ENCODE measurements at regions not wholly inside any gene's neighbourhood (a gene's known extent, or its start where the extent isn't known, plus 50 kb on each side); places are given as distances from the start of the nearest gene placed in this dataset.

- Histone ChIP-seq H4K20me1 (ENCODE audit: insufficient read depth, low read length) (no peaks in the 10 kb centered on the region), H2AFZ (replicated peaks; ENCODE audit: low read length, poor library complexity) (no peak overlapping the region), H2AK5ac (ENCODE audit: low read depth, low read length) (no peak overlapping the region), H3K9me3 (ENCODE audit: control insufficient read depth, insufficient read depth, low read length) (peaks cover 7% of the 10 kb centered on the region; the same call in 1 of the 2 replicates), H4K91ac (ENCODE audit: insufficient read depth, low read depth, low read length) (no peak overlapping the region), H3K14ac (replicated peaks; ENCODE audit: low read depth, low read length) (no peak overlapping the region), H2BK120ac (ENCODE audit: low read depth, low read length) (no peak overlapping the region), H3K27me3 (ENCODE audit: control insufficient read depth, insufficient read depth, low read length) (no peaks in the 10 kb centered on the region), H3K4me1 (ENCODE audit: control insufficient read depth, insufficient read depth, low read length) (no peaks in the 10 kb centered on the region), H3K4ac (ENCODE audit: low read depth, low read length) (no peak overlapping the region), H4K8ac (ENCODE audit: low read depth in 2 of 2, low read length in 2 of 2) (no peak overlapping the region), H4K5ac (ENCODE audit: low read depth, low read length) (no peak overlapping the region), H3K9me1 (ENCODE audit: insufficient read depth, low read length) (no peaks in the 10 kb centered on the region), H3K36me3 (ENCODE audit: control insufficient read depth, insufficient read depth, low read length) (no peaks in the 10 kb centered on the region), H3K4me2 (ENCODE audit: low read depth, low read length) (no peak overlapping the region), H2BK5ac (ENCODE audit: low read depth, low read length, poor library complexity, severe bottlenecking) (no peak overlapping the region), H3K56ac (ENCODE audit: extremely low read depth, insufficient read depth, low read length) (no peak overlapping the region), H3K4me3 (ENCODE audit: insufficient read depth, low read depth, low read length) (no peak overlapping the region), H3K23ac (ENCODE audit: low read depth, low read length) (no peak overlapping the region), H2BK20ac (ENCODE audit: low read depth, low read length) (no peak overlapping the region), H3K79me1 (ENCODE audit: low read depth in 1 of 2, low read length in 2 of 2) (no peaks in the 10 kb centered on the region), H3K9ac (ENCODE audit: low read depth, low read length) (no peak overlapping the region), H2BK15ac (ENCODE audit: low read depth, low read length) (no peak overlapping the region), H3K18ac (ENCODE audit: low read depth, low read length) (no peak overlapping the region), H2AK9ac (replicated peaks; ENCODE audit: low read depth, low read length, poor library complexity) (no peak overlapping the region), H3K27ac (ENCODE audit: insufficient read depth, low read length) (no peak overlapping the region)
- no TSS peak for BruUV-seq (replicated peaks)
- ATAC-seq (ENCODE audit: low read depth) (no peak), DNase-seq (no peak)
- in situ Hi-C loops (cut with MboI; ENCODE audit: low sequenced_read_pairs) (no loop called here), dilution Hi-C loops (cut with HindIII; ENCODE audit: low sequenced_read_pairs, unreplicated experiment) (no loop called here), intact Hi-C loops (cut with micrococcal nuclease) (no loop called here)
- ChIA-PET CTCF (interaction anchor here (0.7 kb wide), 1 partner anchor 21 kb away, joined by 3 read pairs; no protein-coding TSS in a partner anchor), POLR2A (ENCODE audit: unreplicated experiment) (no interaction called here)
- TF ChIP-seq CEBPB (IDR thresholded peaks at IDR 0.05; ENCODE audit: low read depth, low read length): no peak
- TF ChIP-seq MAFK (IDR thresholded peaks at IDR 0.05; ENCODE audit: low read depth, low read length): no peak
- TF ChIP-seq MXI1 (IDR thresholded peaks at IDR 0.05; ENCODE audit: borderline replicate concordance, low read depth, low read length): no peak
- TF ChIP-seq RFX5 (IDR thresholded peaks at IDR 0.05; ENCODE audit: low read depth, low read length): no peak
- TF ChIP-seq RAD21 (IDR thresholded peaks at IDR 0.05; ENCODE audit: low read length): no peak
- no peak for TF ChIP-seq RCOR1 (IDR thresholded peaks at IDR 0.05; ENCODE audit: insufficient replicate concordance, low read length)
- TF ChIP-seq CTCF (conservative IDR thresholded peaks at IDR 0.05; ENCODE audit: low read depth, low read length): no peak
- no peak for TF ChIP-seq USF2 (IDR thresholded peaks at IDR 0.05; ENCODE audit: low read depth, low read length)
- TF ChIP-seq SMC3 (IDR thresholded peaks at IDR 0.05; ENCODE audit: low read depth, low read length): no peak
- TF ChIP-seq BHLHE40 (IDR thresholded peaks at IDR 0.05; ENCODE audit: low read depth, low read length): no peak
- no peak for TF ChIP-seq POLR2A (IDR thresholded peaks at IDR 0.05; ENCODE audit: low read depth, low read length)
- no peak for TF ChIP-seq NFE2L2 (IDR thresholded peaks at IDR 0.05; ENCODE audit: low read depth, low read length)
- no peak for TF ChIP-seq ELK1 (IDR thresholded peaks at IDR 0.05; ENCODE audit: borderline replicate concordance, low read depth, low read length)
- no peak for TF ChIP-seq MAZ (IDR thresholded peaks at IDR 0.05; ENCODE audit: borderline replicate concordance, low read depth, low read length)
- no peak for TF ChIP-seq FOS (IDR thresholded peaks at IDR 0.05; ENCODE audit: low read depth, low read length)
- TF ChIP-seq CHD1 (IDR thresholded peaks at IDR 0.05; ENCODE audit: low read depth, low read length): no peak
Measured at GRCh38 chr1:83097715-83098114, 901.2 kb downstream of the TTLL7 start.
